Smooth muscle cell (in vitro differentiated cells): ENCODE measurements at regions not wholly inside any gene's neighbourhood (a gene's known extent, or its start where the extent isn't known, plus 50 kb on each side); places are given as distances from the start of the nearest gene placed in this dataset.

Experiments
- DNase-seq: peaks from one replicate; lab custom pipeline; 2025; ENCODE audit not compliant: unreplicated experiment; lab: John Stamatoyannopoulos, UW
- H2AFZ ChIP-seq: fragments of 200-600 bp; sonication (generic); 2 replicates; pipeline ENCODE4 v1.6.0; 2016; ENCODE audit warnings: antibody characterized with exemption, low read depth, mild to moderate bottlenecking
- H3F3A ChIP-seq: fragments of 200-600 bp; sonication (generic); 2 replicates; pipeline ENCODE4 v1.6.0; 2017; ENCODE audit warnings: antibody characterized with exemption, low read depth
- H3K27ac ChIP-seq: fragments of 200-600 bp; sonication (generic); 2 replicates; pipeline ENCODE4 v1.5.1; 2016; ENCODE audit warnings: low read depth, mild to moderate bottlenecking
- H3K27me3 ChIP-seq: fragments of 200-600 bp; sonication (generic); 2 replicates; pipeline ENCODE4 v1.6.1; 2016; ENCODE audit warnings: low read depth, mild to moderate bottlenecking
- H3K36me3 ChIP-seq: fragments of 200-600 bp; sonication (generic); 2 replicates; pipeline ENCODE4 v1.5.1; 2016; ENCODE audit warnings: low read depth
- H3K4me1 ChIP-seq: fragments of 200-600 bp; sonication (generic); 2 replicates; pipeline ENCODE4 v1.5.1; 2016; ENCODE audit warnings: low read depth
- H3K4me2 ChIP-seq: fragments of 200-600 bp; sonication (generic); 2 replicates; pipeline ENCODE4 v1.6.0; 2016; ENCODE audit warnings: mild to moderate bottlenecking
- H3K4me3 ChIP-seq: fragments of 200-600 bp; sonication (generic); 2 replicates; pipeline ENCODE4 v1.5.1; 2016; ENCODE audit warnings: mild to moderate bottlenecking
- H3K79me2 ChIP-seq: fragments of 200-600 bp; sonication (generic); 2 replicates; pipeline ENCODE4 v1.6.0; 2016; ENCODE audit warnings: low read depth, mild to moderate bottlenecking
- H3K9ac ChIP-seq: fragments of 200-600 bp; sonication (generic); 2 replicates; pipeline ENCODE4 v1.6.0; 2016; ENCODE audit warnings: low read depth
- H3K9me3 ChIP-seq: fragments of 200-600 bp; sonication (generic); replicated peaks from 2 replicates; pipeline ENCODE4 v1.5.1; 2016; ENCODE audit warnings: low read depth
- H4K20me1 ChIP-seq: fragments of 200-600 bp; sonication (generic); 2 replicates; pipeline ENCODE4 v1.6.0; 2016; ENCODE audit warnings: low read depth
- CTCF ChIP-seq: fragments of 200-600 bp; sonication (generic); IDR thresholded peaks from 2 replicates; pipeline ENCODE4 v1.5.1; 2017; ENCODE audit warnings: borderline replicate concordance, mild to moderate bottlenecking, antibody characterized with exemption; ENCODE audit not compliant: insufficient read depth, poor library complexity, severe bottlenecking
- WGBS: methylation state at CpG from one replicate; pipeline ENCODE4 v1.1.7; 2016; ENCODE audit warnings: low lambda C conversion rate; 5-methylcytosine and 5-hydroxymethylcytosine counted together

GRCh38 chr18:27619090-27619772, 434.1 kb upstream of the CHST9 start:
- Histone ChIP-seq H3K4me2 (no peak overlapping the region), H2AFZ (no peak overlapping the region), H3K27ac (no peak overlapping the region), H3K79me2 (no peaks in the 10 kb centered on the region), H3K4me3 (no peak overlapping the region), H3F3A (no peaks in the 10 kb centered on the region), H4K20me1 (no peaks in the 10 kb centered on the region), H3K27me3 (no peaks in the 10 kb centered on the region), H3K4me1 (peaks cover 6% of the 10 kb centered on the region), H3K36me3 (no peaks in the 10 kb centered on the region), H3K9me3 (no peaks in the 10 kb centered on the region), H3K9ac (no peak overlapping the region)
- no peak for DNase-seq
- WGBS: 90% methylated on average over 6 of the region's 6 CpGs
- TF ChIP-seq CTCF: no peak

- WGBS: 52% methylated on average over 4 of the region's 4 CpGs
- H3K4me2 ChIP-seq: no peak overlapping the region
- no peaks in the 10 kb centered on the region for H3K9me3 ChIP-seq
- no peak overlapping the region for H2AFZ ChIP-seq
- no peak overlapping the region for H3K4me3 ChIP-seq
- H3K9ac ChIP-seq: no peak overlapping the region
- peaks cover 6% of the 10 kb centered on the region for H3K4me1 ChIP-seq
- no peaks in the 10 kb centered on the region for H3F3A ChIP-seq
- H4K20me1 ChIP-seq: no peaks in the 10 kb centered on the region
- no peak overlapping the region for H3K27ac ChIP-seq
- no peak for DNase-seq
- no peaks in the 10 kb centered on the region for H3K79me2 ChIP-seq
- H3K27me3 ChIP-seq: no peaks in the 10 kb centered on the region
- TF ChIP-seq CTCF: no peak
- H3K36me3 ChIP-seq: no peaks in the 10 kb centered on the region
Observed at GRCh38 chr18:27616324-27616723, 431.2 kb upstream of the CHST9 start.

- H3K4me2 ChIP-seq: no peak overlapping the region
- no peak for TF ChIP-seq CTCF
- H4K20me1 ChIP-seq: no peaks in the 10 kb centered on the region
- no peaks in the 10 kb centered on the region for H3K27me3 ChIP-seq
- H3K36me3 ChIP-seq: no peaks in the 10 kb centered on the region
- no peak for DNase-seq
- no peak overlapping the region for H3K27ac ChIP-seq
- peaks cover 6% of the 10 kb centered on the region for H3K4me1 ChIP-seq
- no peak overlapping the region for H3K9ac ChIP-seq
- WGBS: 91% methylated on average over 8 of the region's 8 CpGs
- H3K9me3 ChIP-seq: no peaks in the 10 kb centered on the region
- no peaks in the 10 kb centered on the region for H3K79me2 ChIP-seq
- no peak overlapping the region for H2AFZ ChIP-seq
- H3F3A ChIP-seq: no peaks in the 10 kb centered on the region
- H3K4me3 ChIP-seq: no peak overlapping the region
Observed at GRCh38 chr18:27614951-27615844, 430.1 kb upstream of the CHST9 start.
